C4-2B (cell line): ENCODE measurements at regions not wholly inside any gene's neighbourhood (a gene's known extent, or its start where the extent isn't known, plus 50 kb on each side); places are given as distances from the start of the nearest gene placed in this dataset.

Source experiments
- ZFX ChIP-seq: fragments of 450-650 bp; IDR thresholded peaks from 2 replicates; pipeline ENCODE4 v1.6.1; 2017
- TF ChIP-seq, protein P1 (sequence below): fragments of 450-650 bp; conservative IDR thresholded peaks from 2 replicates; pipeline ENCODE4 v1.5.1; 2017; ENCODE audit warnings: mild to moderate bottlenecking

DNA sequence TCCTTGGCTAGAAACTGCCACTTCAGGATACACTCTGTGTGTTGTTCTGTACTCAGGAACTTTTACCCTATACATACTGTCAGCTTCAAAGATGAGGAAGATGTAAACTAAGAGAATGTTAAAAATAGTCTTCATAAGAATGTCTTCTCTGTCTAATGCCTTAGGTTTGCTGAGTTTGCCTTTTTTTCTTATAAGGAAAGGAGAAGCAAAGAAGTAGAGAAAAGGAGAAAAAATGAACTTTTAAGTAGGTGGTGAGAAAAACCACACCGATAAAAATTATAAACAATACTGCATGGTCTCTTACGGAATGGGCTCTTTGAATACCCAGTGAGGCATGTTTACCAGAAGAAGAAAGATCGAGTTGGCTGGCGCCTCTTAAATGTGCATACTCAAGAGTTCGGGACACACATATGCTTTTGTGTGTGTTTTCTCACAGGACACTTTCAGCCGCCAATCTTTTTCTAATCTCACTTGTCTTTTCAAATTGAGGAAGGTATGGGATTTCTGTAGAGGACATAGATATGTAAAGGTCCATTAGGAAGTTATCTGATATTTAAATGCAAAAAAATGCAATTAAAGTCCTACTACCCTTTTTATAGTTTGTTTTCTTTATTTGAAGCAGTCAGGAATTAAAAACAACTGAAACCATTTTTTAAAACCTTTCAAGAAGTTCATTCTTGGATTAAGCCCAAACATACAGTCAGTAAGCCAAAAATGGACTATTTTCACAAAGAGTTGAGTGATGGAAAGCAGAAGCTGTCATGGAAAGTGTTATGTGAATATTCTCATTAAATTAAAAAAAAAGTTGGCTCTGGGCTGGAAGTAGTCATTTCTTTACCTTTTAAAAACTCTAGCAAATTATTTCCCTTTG, 100.6 kb upstream of the MDFIC start:
- TF ChIP-seq, protein P1, sequence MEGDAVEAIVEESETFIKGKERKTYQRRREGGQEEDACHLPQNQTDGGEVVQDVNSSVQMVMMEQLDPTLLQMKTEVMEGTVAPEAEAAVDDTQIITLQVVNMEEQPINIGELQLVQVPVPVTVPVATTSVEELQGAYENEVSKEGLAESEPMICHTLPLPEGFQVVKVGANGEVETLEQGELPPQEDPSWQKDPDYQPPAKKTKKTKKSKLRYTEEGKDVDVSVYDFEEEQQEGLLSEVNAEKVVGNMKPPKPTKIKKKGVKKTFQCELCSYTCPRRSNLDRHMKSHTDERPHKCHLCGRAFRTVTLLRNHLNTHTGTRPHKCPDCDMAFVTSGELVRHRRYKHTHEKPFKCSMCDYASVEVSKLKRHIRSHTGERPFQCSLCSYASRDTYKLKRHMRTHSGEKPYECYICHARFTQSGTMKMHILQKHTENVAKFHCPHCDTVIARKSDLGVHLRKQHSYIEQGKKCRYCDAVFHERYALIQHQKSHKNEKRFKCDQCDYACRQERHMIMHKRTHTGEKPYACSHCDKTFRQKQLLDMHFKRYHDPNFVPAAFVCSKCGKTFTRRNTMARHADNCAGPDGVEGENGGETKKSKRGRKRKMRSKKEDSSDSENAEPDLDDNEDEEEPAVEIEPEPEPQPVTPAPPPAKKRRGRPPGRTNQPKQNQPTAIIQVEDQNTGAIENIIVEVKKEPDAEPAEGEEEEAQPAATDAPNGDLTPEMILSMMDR: no peak
- TF ChIP-seq ZFX: no peak
